ENCODE measurements at regions not wholly inside any gene's neighbourhood (a gene's known extent, or its start where the extent isn't known, plus 50 kb on each side); places are given as distances from the start of the nearest gene placed in this dataset.
A peak's percentile ranks its signal among the peaks of the same experiment; 100 is the strongest.

- DNase-seq (ENCODE audit: low read depth), result no peak
Observed at GRCh38 chr10:62453274-62453673, 79.1 kb downstream of the ZNF365 start.

GRCh38 chr10:62454687-62455397, 80.7 kb downstream of the ZNF365 start:
- DNase-seq (ENCODE audit: low read depth), result peak; percentile 55

- no peak for DNase-seq (ENCODE audit: low read depth)
Observed at GRCh38 chr10:62456611-62457101, 82.5 kb downstream of the ZNF365 start.

- no peak for DNase-seq (ENCODE audit: low read depth)
Observed at GRCh38 chr10:62457196-62457595, 83.0 kb downstream of the ZNF365 start.

- no peak for DNase-seq (ENCODE audit: low read depth)
Observed at GRCh38 chr10:62457598-62457997, 83.4 kb downstream of the ZNF365 start.

- no peak for DNase-seq (ENCODE audit: low read depth)
Observed at GRCh38 chr10:62459072-62459471, 84.9 kb downstream of the ZNF365 start.

GRCh38 chr10:62459500-62459899, 85.3 kb downstream of the ZNF365 start:
- DNase-seq (ENCODE audit: low read depth), result no peak

- DNase-seq (ENCODE audit: low read depth), result no peak
Observed at GRCh38 chr10:62460393-62460792, 86.2 kb downstream of the ZNF365 start.

GRCh38 chr10:62461120-62461519, 87.0 kb downstream of the ZNF365 start:
- DNase-seq (ENCODE audit: low read depth), result no peak

GRCh38 chr10:62462461-62462860, 88.3 kb downstream of the ZNF365 start:
- DNase-seq (ENCODE audit: low read depth), result no peak

- no peak for DNase-seq (ENCODE audit: low read depth)
Observed at GRCh38 chr10:62463364-62463763, 89.2 kb downstream of the ZNF365 start.

GRCh38 chr10:62464308-62464707, 90.1 kb downstream of the ZNF365 start:
- no peak for DNase-seq (ENCODE audit: low read depth)

GRCh38 chr10:62466590-62466989, 92.4 kb downstream of the ZNF365 start:
- DNase-seq (ENCODE audit: low read depth), result no peak

GRCh38 chr10:62467527-62467926, 93.4 kb downstream of the ZNF365 start:
- no peak for DNase-seq (ENCODE audit: low read depth)

- no peak for DNase-seq (ENCODE audit: low read depth)
Observed at GRCh38 chr10:62471711-62472110, 97.5 kb downstream of the ZNF365 start.

GRCh38 chr10:62473241-62473640, 99.1 kb downstream of the ZNF365 start:
- no peak for DNase-seq (ENCODE audit: low read depth)

- DNase-seq (ENCODE audit: low read depth), result no peak
Observed at GRCh38 chr10:62475551-62475950, 101.4 kb downstream of the ZNF365 start.

GRCh38 chr10:62479523-62479922, 105.4 kb downstream of the ZNF365 start:
- DNase-seq (ENCODE audit: low read depth), result no peak

GRCh38 chr10:62480196-62480595, 106.0 kb downstream of the ZNF365 start:
- DNase-seq (ENCODE audit: low read depth), result no peak

GRCh38 chr10:62482581-62482980, 108.4 kb downstream of the ZNF365 start:
- no peak for DNase-seq (ENCODE audit: low read depth)

- DNase-seq (ENCODE audit: low read depth), result no peak
Observed at GRCh38 chr10:62491597-62491996, 117.4 kb downstream of the ZNF365 start.

- DNase-seq (ENCODE audit: low read depth), result no peak
Observed at GRCh38 chr10:62492012-62492869, 118.1 kb downstream of the ZNF365 start.

GRCh38 chr10:62492870-62493180, 118.7 kb downstream of the ZNF365 start:
- DNase-seq (ENCODE audit: low read depth), result no peak

Measured in HS-27A (cell line).